Left lung (tissue), 4 donors: ENCODE measurements at regions not wholly inside any gene's neighbourhood (a gene's known extent, or its start where the extent isn't known, plus 50 kb on each side); places are given as distances from the start of the nearest gene placed in this dataset.
"Not testable (repeated sequence)": the region's sequence is repeated elsewhere in the genome, so short reads cannot be mapped to it uniquely, and the experiment has no call there.

Experiments
- ATAC-seq: fragments of 200-7000 bp; cut with Tn5 transposase; one replicate; pipeline ENCODE4 v1.9.1; 2020; ENCODE audit warnings: moderate library complexity
- DNase-seq, 4 donors: peaks; one replicate each; pipeline ENCODE4 v3.0.0-alpha.2; 2013 to 2020
- H3K27ac ChIP-seq, 2 donors: fragments of 200-600 bp; sonication (generic) in 1 of 2; one replicate each; pipeline versions ENCODE4 v1.5.0 to v1.8.0; 2020 to 2021
- H3K27me3 ChIP-seq, 2 donors: fragments of 200-600 bp; sonication (generic) in 1 of 2; one replicate each; pipeline versions ENCODE4 v1.5.0 to v1.8.0; 2020 to 2021
- H3K36me3 ChIP-seq, 2 donors: fragments of 200-600 bp; sonication (generic) in 1 of 2; one replicate each; pipeline versions ENCODE4 v1.5.0 to v1.8.0; 2020 to 2021
- H3K4me1 ChIP-seq, 2 donors: fragments of 200-600 bp; one replicate each; pipeline ENCODE4 v1.8.0; 2021
- H3K4me3 ChIP-seq, 2 donors: fragments of 200-600 bp; sonication (generic) in 1 of 2; one replicate each; pipeline versions ENCODE4 v1.5.0 to v1.8.0; 2020 to 2021; ENCODE audit warnings: mild to moderate bottlenecking in 1 of 2
- H3K9me3 ChIP-seq, 2 donors: fragments of 200-600 bp; sonication (generic) in 1 of 2; one replicate each; pipeline versions ENCODE4 v1.5.0 to v1.8.0; 2020 to 2021
- CTCF ChIP-seq, 2 donors: fragments of 200-600 bp; sonication (generic) in 1 of 2; IDR thresholded peaks; one replicate each; pipeline versions ENCODE4 v1.5.0 to v1.8.0; 2021; ENCODE audit warnings: antibody characterized with exemption in 2 of 2
- intact Hi-C, 2 donors: fragments of 100-400 bp; cut with DNase I; formaldehyde crosslinking; loops; one replicate each; pipeline versions ENCODE4 v1.11.2 to v1.14.2; 2022
- donor health status: DM: no; HTN: yes; CAD: no.
- donor health status: DM: no; HTN: no; CAD: no.

- no peaks in the 10 kb centered on the region for H3K27me3 ChIP-seq
- peak in 1 of 4 donors; percentile 5 for DNase-seq
- H3K27ac ChIP-seq, result no peak overlapping the region
- intact Hi-C loops, result no loop called here
- no peak for ATAC-seq
- no peak for TF ChIP-seq CTCF (IDR thresholded peaks at IDR 0.05)
- no peaks in the 10 kb centered on the region for H3K4me1 ChIP-seq
- no peaks in the 10 kb centered on the region for H3K36me3 ChIP-seq
- H3K4me3 ChIP-seq, result no peak overlapping the region
- H3K9me3 ChIP-seq, result peaks cover 0 to 3% of the 10 kb centered on the region in 2 donors
Measured at GRCh38 chr3:161630794-161631193, 134.2 kb downstream of the OTOL1 start.

GRCh38 chr3:161631536-161631935, 134.9 kb downstream of the OTOL1 start:
- no peak for DNase-seq
- no peak for ATAC-seq
- peaks cover 0 to 3% of the 10 kb centered on the region in 2 donors for H3K9me3 ChIP-seq
- H3K36me3 ChIP-seq, result no peaks in the 10 kb centered on the region
- intact Hi-C loops, result no loop called here
- H3K27ac ChIP-seq, result no peak overlapping the region
- H3K27me3 ChIP-seq, result no peaks in the 10 kb centered on the region
- no peak overlapping the region for H3K4me3 ChIP-seq
- no peaks in the 10 kb centered on the region for H3K4me1 ChIP-seq
- TF ChIP-seq CTCF (IDR thresholded peaks at IDR 0.05), result no peak

- no peaks in the 10 kb centered on the region for H3K9me3 ChIP-seq
- no peaks in the 10 kb centered on the region for H3K36me3 ChIP-seq
- TF ChIP-seq CTCF (IDR thresholded peaks at IDR 0.05), result no peak
- DNase-seq (no peak), ATAC-seq (no peak)
- H3K27me3 ChIP-seq, result no peaks in the 10 kb centered on the region
- no peaks in the 10 kb centered on the region for H3K4me1 ChIP-seq
- intact Hi-C loops, result no loop called here
- no peak overlapping the region for H3K27ac ChIP-seq
- no peak overlapping the region for H3K4me3 ChIP-seq
Measured at GRCh38 chr3:161637559-161637958, 141.0 kb downstream of the OTOL1 start.

- H3K27ac ChIP-seq, H3K36me3 ChIP-seq, intact Hi-C loops, H3K4me3 ChIP-seq, ATAC-seq, H3K9me3 ChIP-seq, H3K4me1 ChIP-seq, H3K27me3 ChIP-seq, DNase-seq: not testable (repeated sequence)
Measured at GRCh38 chr3:161639095-161639494, 142.5 kb downstream of the OTOL1 start.

- no peaks in the 10 kb centered on the region for H3K9me3 ChIP-seq
- H3K27ac ChIP-seq, result no peak overlapping the region
- intact Hi-C loops, result no loop called here
- TF ChIP-seq CTCF (IDR thresholded peaks at IDR 0.05), result no peak
- no peaks in the 10 kb centered on the region for H3K27me3 ChIP-seq
- no peak overlapping the region for H3K4me3 ChIP-seq
- no peak for DNase-seq
- H3K4me1 ChIP-seq, result no peaks in the 10 kb centered on the region
- ATAC-seq, result no peak
- no peaks in the 10 kb centered on the region for H3K36me3 ChIP-seq
Measured at GRCh38 chr3:161640181-161640580, 143.6 kb downstream of the OTOL1 start.

- Histone ChIP-seq H3K4me1 (no peaks in the 10 kb centered on the region), H3K4me3 (no peak overlapping the region), H3K36me3 (no peaks in the 10 kb centered on the region), H3K27me3 (no peaks in the 10 kb centered on the region), H3K27ac (no peak overlapping the region), H3K9me3 (no peaks in the 10 kb centered on the region)
- ATAC-seq (no peak), DNase-seq (no peak)
- TF ChIP-seq CTCF (IDR thresholded peaks at IDR 0.05), result no peak
- intact Hi-C loops, result no loop called here
Measured at GRCh38 chr3:161641287-161641686, 144.7 kb downstream of the OTOL1 start.
